Omental fat pad (tissue), 3 donors: ENCODE measurements at regions not wholly inside any gene's neighbourhood (a gene's known extent, or its start where the extent isn't known, plus 50 kb on each side); places are given as distances from the start of the nearest gene placed in this dataset.

Experiments used
- ATAC-seq: fragments of 150-250 bp; one replicate; pipeline ENCODE4 v1.9.1; 2016; ENCODE audit warnings: mild to moderate bottlenecking, moderate library complexity; ENCODE audit not compliant: low FRiP score
- DNase-seq: peaks from one replicate; pipeline ENCODE4 v3.0.0-alpha.2; 2019; ENCODE audit warnings: low spot score
- TF ChIP-seq, protein P1 (sequence below), 3 donors: fragments of 450-650 bp; IDR thresholded peaks; one replicate each; pipeline ENCODE4 v1.5.1; 2016 to 2017; ENCODE audit warnings: antibody characterized with exemption in 3 of 3, mild to moderate bottlenecking in 3 of 3, moderate library complexity in 2 of 3

DNA sequence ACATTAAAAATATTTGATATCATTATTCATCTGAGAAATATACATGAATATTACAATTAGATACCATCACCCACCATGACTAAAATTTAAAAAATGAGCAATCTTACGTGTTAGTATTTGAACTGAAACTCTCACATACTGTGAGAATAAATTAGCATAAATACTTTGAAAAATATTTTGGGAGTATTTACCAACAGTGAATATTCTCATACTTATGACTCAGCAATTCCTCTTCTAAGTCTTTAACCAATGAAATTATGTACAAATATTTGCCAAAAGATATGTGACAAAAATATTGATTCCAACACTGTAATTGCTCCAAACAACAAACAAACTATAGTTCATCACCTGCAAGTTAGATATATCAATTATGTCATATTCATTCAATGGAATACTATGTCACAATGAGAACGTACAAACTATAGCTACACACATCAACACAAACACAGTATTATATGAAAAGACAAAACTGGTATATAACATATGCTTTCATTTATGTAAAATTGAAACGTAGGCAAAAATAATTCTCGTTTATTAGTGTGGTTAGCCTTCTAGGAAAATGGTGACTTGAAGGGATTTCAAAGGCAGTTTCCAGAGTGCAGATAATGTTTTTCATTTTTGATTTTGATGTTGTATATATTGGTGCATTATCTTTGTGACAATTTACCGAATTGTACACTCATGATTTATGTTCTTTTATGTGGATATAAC, 742.2 kb downstream of the SLC16A7 start:
- no peak for DNase-seq
- ATAC-seq, result no peak
- TF ChIP-seq, protein P1, sequence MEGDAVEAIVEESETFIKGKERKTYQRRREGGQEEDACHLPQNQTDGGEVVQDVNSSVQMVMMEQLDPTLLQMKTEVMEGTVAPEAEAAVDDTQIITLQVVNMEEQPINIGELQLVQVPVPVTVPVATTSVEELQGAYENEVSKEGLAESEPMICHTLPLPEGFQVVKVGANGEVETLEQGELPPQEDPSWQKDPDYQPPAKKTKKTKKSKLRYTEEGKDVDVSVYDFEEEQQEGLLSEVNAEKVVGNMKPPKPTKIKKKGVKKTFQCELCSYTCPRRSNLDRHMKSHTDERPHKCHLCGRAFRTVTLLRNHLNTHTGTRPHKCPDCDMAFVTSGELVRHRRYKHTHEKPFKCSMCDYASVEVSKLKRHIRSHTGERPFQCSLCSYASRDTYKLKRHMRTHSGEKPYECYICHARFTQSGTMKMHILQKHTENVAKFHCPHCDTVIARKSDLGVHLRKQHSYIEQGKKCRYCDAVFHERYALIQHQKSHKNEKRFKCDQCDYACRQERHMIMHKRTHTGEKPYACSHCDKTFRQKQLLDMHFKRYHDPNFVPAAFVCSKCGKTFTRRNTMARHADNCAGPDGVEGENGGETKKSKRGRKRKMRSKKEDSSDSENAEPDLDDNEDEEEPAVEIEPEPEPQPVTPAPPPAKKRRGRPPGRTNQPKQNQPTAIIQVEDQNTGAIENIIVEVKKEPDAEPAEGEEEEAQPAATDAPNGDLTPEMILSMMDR (IDR thresholded peaks at IDR 0.05), result no peak

GRCh38 chr12:60345442-60345841, 749.6 kb downstream of the SLC16A7 start:
- TF ChIP-seq, protein P1 (IDR thresholded peaks at IDR 0.05), result no peak
- no peak for DNase-seq
- no peak for ATAC-seq

DNA sequence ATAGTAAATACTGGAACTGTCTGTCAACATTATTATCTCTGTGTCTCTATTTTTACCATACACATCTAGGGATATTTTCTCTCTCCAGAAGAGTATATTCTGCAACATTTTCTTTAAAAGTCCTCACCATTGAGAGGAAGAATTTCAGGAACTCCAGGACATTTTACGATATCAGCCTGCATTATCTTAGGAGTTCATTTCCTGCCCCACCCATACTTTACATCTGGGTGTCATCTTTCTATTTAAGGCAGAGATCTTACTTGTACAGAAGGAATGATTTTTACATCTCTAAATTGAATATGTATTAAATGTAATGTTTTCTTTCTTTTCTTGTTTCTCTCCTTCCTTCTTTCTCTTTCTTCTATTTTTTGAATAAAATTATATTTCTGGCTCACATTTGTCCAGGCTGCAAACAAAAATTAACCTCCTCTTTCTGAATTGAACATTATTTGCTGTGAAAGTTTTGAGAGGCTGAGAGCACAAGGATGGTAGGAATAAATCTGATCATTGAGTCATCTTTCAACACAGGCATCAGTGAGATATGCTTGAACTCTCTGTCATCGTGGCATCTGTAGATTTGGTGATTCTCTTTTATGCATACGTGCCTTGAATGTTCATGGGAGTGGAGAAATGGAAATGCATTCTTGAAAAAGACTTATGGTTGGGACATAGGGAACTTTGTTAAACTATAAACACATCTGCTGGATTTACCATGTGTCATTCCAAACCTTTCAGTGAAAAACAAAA, 753.6 kb downstream of the SLC16A7 start:
- TF ChIP-seq, protein P1 (IDR thresholded peaks at IDR 0.05), result no peak
- ATAC-seq, result no peak

GRCh38 chr12:60387356-60387755, 791.5 kb downstream of the SLC16A7 start:
- ATAC-seq (no peak), DNase-seq (no peak)
- TF ChIP-seq, protein P1 (IDR thresholded peaks at IDR 0.05), result no peak

More for the DNA sequence above, 753.6 kb downstream of the SLC16A7 start:
- no peak for DNase-seq

DNA sequence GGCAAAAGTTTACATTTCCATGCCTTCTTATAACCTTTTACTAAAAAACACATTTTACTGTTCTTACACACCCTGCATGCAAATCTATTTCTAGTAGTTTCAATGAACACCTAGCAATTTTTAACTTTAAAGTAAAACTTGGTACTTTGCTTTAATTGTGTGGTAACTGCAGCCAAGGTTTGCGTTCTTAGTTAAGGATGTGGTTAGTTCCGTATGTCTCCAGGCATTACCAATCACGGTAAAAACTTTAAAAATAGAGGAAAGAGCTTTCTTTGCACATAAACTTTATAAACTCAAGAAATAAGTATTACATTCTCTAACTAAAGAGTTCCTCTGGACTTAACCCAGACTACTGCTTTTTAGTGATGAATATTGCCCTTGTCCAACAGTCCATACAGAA, 795.2 kb downstream of the SLC16A7 start:
- TF ChIP-seq, protein P1 (IDR thresholded peaks at IDR 0.05), result no peak
- ATAC-seq, result no peak

DNA sequence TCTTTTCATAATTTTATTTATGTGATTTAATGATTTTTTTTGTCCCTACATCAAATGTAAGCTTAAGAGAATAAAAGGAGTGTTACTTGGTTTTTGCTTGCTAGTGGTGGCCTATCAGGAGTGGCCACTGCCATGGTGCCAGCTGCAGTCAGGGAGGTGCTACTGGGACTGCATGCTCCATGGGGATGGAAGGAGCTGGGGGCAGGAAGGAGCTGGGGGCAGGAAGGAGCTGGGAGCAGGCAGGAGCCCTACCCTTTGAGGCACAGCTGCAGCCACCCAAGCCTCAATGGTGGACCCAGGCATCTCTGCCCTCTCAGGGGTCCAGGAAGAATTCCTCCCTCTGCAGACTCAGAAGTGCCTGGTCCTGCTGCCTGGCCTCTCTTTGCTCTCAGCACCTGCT, 796.0 kb downstream of the SLC16A7 start:
- ATAC-seq, result no peak
- TF ChIP-seq, protein P1 (IDR thresholded peaks at IDR 0.05), result no peak
- DNase-seq, result no peak

More for the DNA sequence above, 795.2 kb downstream of the SLC16A7 start:
- DNase-seq, result no peak

DNA sequence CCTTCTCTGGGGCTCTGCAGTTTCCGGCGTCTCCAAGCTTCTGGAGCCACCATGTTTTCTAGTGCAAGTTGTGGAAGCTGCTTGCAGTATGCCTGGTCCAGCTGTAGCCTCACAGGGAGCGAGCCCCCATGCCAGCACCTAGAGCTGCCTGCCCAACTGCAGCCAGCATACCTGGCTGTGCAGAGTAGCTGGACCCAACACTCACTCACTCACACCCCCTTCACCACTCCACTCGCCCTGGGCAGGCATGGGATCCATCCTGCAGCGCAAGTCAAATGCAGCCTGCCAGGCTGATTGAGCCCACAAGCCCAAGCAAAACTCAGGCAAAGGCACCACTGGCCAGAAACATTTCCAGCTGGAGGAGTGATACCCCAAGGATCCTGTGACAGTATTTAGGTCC, 797.3 kb downstream of the SLC16A7 start:
- TF ChIP-seq, protein P1 (IDR thresholded peaks at IDR 0.05), result no peak
- ATAC-seq, result no peak
- DNase-seq, result no peak
